ENCODE measurements at regions not wholly inside any gene's neighbourhood (a gene's known extent, or its start where the extent isn't known, plus 50 kb on each side); places are given as distances from the start of the nearest gene placed in this dataset.

GRCh38 chr2:166607880-166608279 is 113.8 kb upstream of the SCN7A start:
- no peak for TF ChIP-seq TAF1 (IDR thresholded peaks at IDR 0.05; ENCODE audit: low read depth, low read length)
- TF ChIP-seq POLR2AphosphoS5 (IDR thresholded peaks at IDR 0.05; ENCODE audit: low read depth, low read length) = no peak
- no peak for DNase-seq (ENCODE audit: insufficient read length, low spot score)
- FAIRE-seq = no peak

DNA sequence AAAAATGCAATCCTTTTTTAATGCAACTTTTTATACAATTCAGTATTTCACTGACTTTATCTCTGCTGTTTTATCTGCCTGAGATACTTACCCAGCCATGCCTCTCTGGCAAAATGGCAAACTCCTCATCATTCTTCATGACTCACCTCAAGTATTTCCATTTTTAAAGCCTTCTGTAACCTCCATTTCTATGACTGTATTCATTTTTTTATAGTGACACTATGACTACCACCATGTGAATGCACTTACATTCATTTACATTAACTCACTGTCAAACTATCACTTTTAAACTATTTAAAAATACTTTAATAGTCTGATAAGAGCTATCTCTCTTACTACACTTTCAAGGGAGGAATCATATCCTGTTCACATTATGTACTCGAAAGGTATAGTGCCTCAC is 99.4 kb upstream of the SCN7A start:
- TF ChIP-seq POU2F2 (IDR thresholded peaks at IDR 0.05; ENCODE audit: low read depth, low read length) (no peak), POLR2A (IDR thresholded peaks at IDR 0.05; ENCODE audit: low read depth, low read length) (no peak)
- DNase-seq (ENCODE audit: insufficient read length, low spot score) = no peak
- FAIRE-seq = no peak

DNA sequence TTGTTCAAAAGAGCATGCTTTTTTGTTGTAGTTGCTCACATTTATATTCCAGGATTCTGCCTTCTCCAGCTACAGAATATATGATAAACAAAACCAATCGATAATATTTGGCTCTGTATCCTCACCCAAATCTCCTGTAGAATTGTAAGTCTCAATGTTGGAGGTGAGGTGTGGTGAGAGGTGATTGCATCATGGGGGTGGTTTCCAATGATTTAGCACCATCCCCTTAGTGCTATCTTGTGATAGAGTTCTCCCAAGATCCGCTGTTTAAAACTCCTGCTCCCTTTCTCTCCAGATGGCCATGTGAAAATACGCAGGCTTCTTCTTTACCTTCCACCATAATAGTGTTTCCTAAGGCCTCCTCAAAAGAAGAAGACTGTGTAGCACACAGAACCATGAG is 98.7 kb upstream of the SCN7A start:
- TF ChIP-seq PAX5 (IDR thresholded peaks at IDR 0.05; ENCODE audit: insufficient read depth, low read length, severe bottlenecking) = no peak
- no peak for TF ChIP-seq TAF1 (IDR thresholded peaks at IDR 0.05; ENCODE audit: low read depth, low read length)
- no peak for TF ChIP-seq POLR2AphosphoS5 (IDR thresholded peaks at IDR 0.05; ENCODE audit: low read depth, low read length)
- no peak for TF ChIP-seq SPI1 (IDR thresholded peaks at IDR 0.05; ENCODE audit: low read depth, low read length)
- TF ChIP-seq POLR2A (IDR thresholded peaks at IDR 0.05; ENCODE audit: low read depth, low read length) = no peak
- TF ChIP-seq POU2F2 (IDR thresholded peaks at IDR 0.05; ENCODE audit: low read depth, low read length) = no peak
- no peak for FAIRE-seq
- no peak for DNase-seq (ENCODE audit: insufficient read length, low spot score)

- no peak for FAIRE-seq
Measured at GRCh38 chr2:166591226-166591625, 97.2 kb upstream of the SCN7A start.

GRCh38 chr2:166573391-166573790 is 79.3 kb upstream of the SCN7A start:
- FAIRE-seq (no peak), DNase-seq (ENCODE audit: insufficient read length, low spot score) (no peak)
- TF ChIP-seq TAF1 (IDR thresholded peaks at IDR 0.05; ENCODE audit: low read depth, low read length) = no peak
- TF ChIP-seq PAX5 (IDR thresholded peaks at IDR 0.05; ENCODE audit: insufficient read depth, low read length, severe bottlenecking) = no peak
- TF ChIP-seq POLR2AphosphoS5 (IDR thresholded peaks at IDR 0.05; ENCODE audit: low read depth, low read length) = no peak
- no peak for TF ChIP-seq POU2F2 (IDR thresholded peaks at IDR 0.05; ENCODE audit: low read depth, low read length)
- TF ChIP-seq SPI1 (IDR thresholded peaks at IDR 0.05; ENCODE audit: low read depth, low read length) = no peak
- no peak for TF ChIP-seq POLR2A (IDR thresholded peaks at IDR 0.05; ENCODE audit: low read depth, low read length)

More at GRCh38 chr2:166591226-166591625, 97.2 kb upstream of the SCN7A start:
- no peak for DNase-seq (ENCODE audit: insufficient read length, low spot score)
- TF ChIP-seq POU2F2 (IDR thresholded peaks at IDR 0.05; ENCODE audit: low read depth, low read length) = no peak
- TF ChIP-seq PAX5 (IDR thresholded peaks at IDR 0.05; ENCODE audit: insufficient read depth, low read length, severe bottlenecking) = no peak
- TF ChIP-seq SPI1 (IDR thresholded peaks at IDR 0.05; ENCODE audit: low read depth, low read length) = no peak
- no peak for TF ChIP-seq POLR2AphosphoS5 (IDR thresholded peaks at IDR 0.05; ENCODE audit: low read depth, low read length)
- no peak for TF ChIP-seq POLR2A (IDR thresholded peaks at IDR 0.05; ENCODE audit: low read depth, low read length)
- TF ChIP-seq TAF1 (IDR thresholded peaks at IDR 0.05; ENCODE audit: low read depth, low read length) = no peak

- no peak for FAIRE-seq
- no peak for DNase-seq (ENCODE audit: insufficient read length, low spot score)
- TF ChIP-seq POLR2AphosphoS5 (IDR thresholded peaks at IDR 0.05; ENCODE audit: low read depth, low read length) = no peak
- no peak for TF ChIP-seq SPI1 (IDR thresholded peaks at IDR 0.05; ENCODE audit: low read depth, low read length)
- TF ChIP-seq POU2F2 (IDR thresholded peaks at IDR 0.05; ENCODE audit: low read depth, low read length) = no peak
- no peak for TF ChIP-seq TAF1 (IDR thresholded peaks at IDR 0.05; ENCODE audit: low read depth, low read length)
- no peak for TF ChIP-seq POLR2A (IDR thresholded peaks at IDR 0.05; ENCODE audit: low read depth, low read length)
Measured at GRCh38 chr2:166572937-166573336, 78.9 kb upstream of the SCN7A start.

DNA sequence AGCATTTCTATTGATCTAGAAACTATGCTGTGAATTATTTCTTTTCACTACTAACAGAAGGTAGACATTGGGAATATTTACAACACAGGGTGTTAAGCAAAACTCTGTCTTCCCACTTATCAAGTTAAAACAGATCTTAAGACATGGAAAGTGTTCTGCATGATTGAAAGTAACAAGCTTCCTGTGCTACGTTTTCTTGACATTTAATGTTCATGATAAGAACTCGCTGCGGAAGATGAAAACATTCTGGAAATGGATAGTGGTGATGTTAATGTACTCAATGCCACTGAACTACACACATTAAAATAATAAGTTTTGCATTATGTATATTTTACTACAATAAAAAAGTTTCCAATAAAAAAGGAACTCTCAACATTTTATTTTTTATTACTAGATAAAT is 74.4 kb upstream of the SCN7A start:
- TF ChIP-seq POU2F2 (IDR thresholded peaks at IDR 0.05; ENCODE audit: low read depth, low read length) = no peak
- TF ChIP-seq SPI1 (IDR thresholded peaks at IDR 0.05; ENCODE audit: low read depth, low read length) = no peak
- no peak for TF ChIP-seq TAF1 (IDR thresholded peaks at IDR 0.05; ENCODE audit: low read depth, low read length)
- no peak for TF ChIP-seq PAX5 (IDR thresholded peaks at IDR 0.05; ENCODE audit: insufficient read depth, low read length, severe bottlenecking)
- no peak for TF ChIP-seq POLR2A (IDR thresholded peaks at IDR 0.05; ENCODE audit: low read depth, low read length)
- TF ChIP-seq POLR2AphosphoS5 (IDR thresholded peaks at IDR 0.05; ENCODE audit: low read depth, low read length) = no peak
- DNase-seq (ENCODE audit: insufficient read length, low spot score) (no peak), FAIRE-seq (no peak)

DNA sequence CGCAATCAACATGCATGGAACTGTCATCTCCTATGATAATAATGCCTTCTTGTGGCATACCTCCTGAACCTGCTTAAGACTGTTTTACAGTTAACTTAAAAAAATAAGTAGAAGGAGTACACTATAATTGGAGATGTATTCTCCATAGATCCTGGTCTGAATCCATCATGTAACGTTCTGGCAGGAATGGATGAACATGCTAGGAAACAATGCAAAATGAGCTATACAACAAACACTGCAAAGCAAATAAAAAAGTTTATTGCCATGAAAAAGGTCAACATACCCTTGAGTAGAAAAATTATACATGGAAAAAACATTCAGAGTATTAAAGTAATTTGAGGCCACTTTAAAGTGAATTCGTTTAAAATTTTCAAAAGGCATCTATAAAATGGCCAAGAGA is 71.5 kb upstream of the SCN7A start:
- FAIRE-seq = no peak
- DNase-seq (ENCODE audit: insufficient read length, low spot score) = no peak
- no peak for TF ChIP-seq PAX5 (IDR thresholded peaks at IDR 0.05; ENCODE audit: insufficient read depth, low read length, severe bottlenecking)
- TF ChIP-seq POU2F2 (IDR thresholded peaks at IDR 0.05; ENCODE audit: low read depth, low read length) = no peak
- no peak for TF ChIP-seq POLR2AphosphoS5 (IDR thresholded peaks at IDR 0.05; ENCODE audit: low read depth, low read length)
- TF ChIP-seq TAF1 (IDR thresholded peaks at IDR 0.05; ENCODE audit: low read depth, low read length) = no peak
- no peak for TF ChIP-seq POLR2A (IDR thresholded peaks at IDR 0.05; ENCODE audit: low read depth, low read length)

GRCh38 chr2:166563894-166564293 is 69.8 kb upstream of the SCN7A start:
- TF ChIP-seq POLR2AphosphoS5 (IDR thresholded peaks at IDR 0.05; ENCODE audit: low read depth, low read length) (no peak), PAX5 (IDR thresholded peaks at IDR 0.05; ENCODE audit: insufficient read depth, low read length, severe bottlenecking) (no peak), TAF1 (IDR thresholded peaks at IDR 0.05; ENCODE audit: low read depth, low read length) (no peak), POU2F2 (IDR thresholded peaks at IDR 0.05; ENCODE audit: low read depth, low read length) (no peak), SPI1 (IDR thresholded peaks at IDR 0.05; ENCODE audit: low read depth, low read length) (no peak), POLR2A (IDR thresholded peaks at IDR 0.05; ENCODE audit: low read depth, low read length) (no peak)
- FAIRE-seq (no peak), DNase-seq (ENCODE audit: insufficient read length, low spot score) (no peak)

DNA sequence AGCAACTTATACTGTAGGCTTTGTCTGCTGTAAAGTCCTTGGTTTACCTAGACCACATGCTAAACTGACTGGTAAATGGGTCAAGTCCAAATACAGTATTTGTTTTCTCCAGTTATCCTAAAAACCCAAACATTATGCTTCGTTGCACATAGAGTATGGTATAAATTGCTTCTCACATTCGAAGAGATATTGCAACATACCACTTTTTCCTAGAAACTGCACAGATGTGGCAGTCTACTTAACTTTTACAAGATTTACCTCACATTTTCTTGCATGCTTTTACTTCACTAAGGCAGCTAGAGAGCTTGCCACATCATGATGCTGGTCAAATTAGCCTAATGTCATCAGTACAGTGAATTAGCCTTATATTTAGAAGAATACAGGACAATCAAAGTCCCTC is 66.0 kb upstream of the SCN7A start:
- no peak for FAIRE-seq
- no peak for TF ChIP-seq SPI1 (IDR thresholded peaks at IDR 0.05; ENCODE audit: low read depth, low read length)
- no peak for TF ChIP-seq PAX5 (IDR thresholded peaks at IDR 0.05; ENCODE audit: insufficient read depth, low read length, severe bottlenecking)
- no peak for TF ChIP-seq POU2F2 (IDR thresholded peaks at IDR 0.05; ENCODE audit: low read depth, low read length)
- no peak for TF ChIP-seq POLR2A (IDR thresholded peaks at IDR 0.05; ENCODE audit: low read depth, low read length)
- no peak for TF ChIP-seq TAF1 (IDR thresholded peaks at IDR 0.05; ENCODE audit: low read depth, low read length)

DNA sequence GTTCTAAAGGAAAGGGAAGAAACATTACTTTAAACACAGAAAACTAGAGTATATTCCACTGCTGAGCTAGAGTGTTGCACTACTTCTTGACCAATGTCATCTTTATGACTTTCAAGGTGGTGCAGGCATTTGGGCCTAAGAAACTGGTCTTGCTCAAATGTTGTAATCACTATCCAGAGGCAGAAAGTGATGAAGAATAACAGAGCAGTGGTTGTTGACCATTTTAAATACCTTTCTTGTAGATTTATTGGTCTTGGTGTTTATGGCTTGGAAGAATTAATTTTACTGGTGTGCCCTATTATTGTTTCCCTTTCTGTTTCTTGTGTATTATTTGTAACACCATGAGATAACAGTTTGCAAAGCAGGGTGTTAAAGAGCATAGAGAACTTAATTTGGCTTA is 56.9 kb upstream of the SCN7A start:
- TF ChIP-seq POU2F2 (IDR thresholded peaks at IDR 0.05; ENCODE audit: low read depth, low read length) (no peak), SPI1 (IDR thresholded peaks at IDR 0.05; ENCODE audit: low read depth, low read length) (no peak), POLR2A (IDR thresholded peaks at IDR 0.05; ENCODE audit: low read depth, low read length) (no peak), PAX5 (IDR thresholded peaks at IDR 0.05; ENCODE audit: insufficient read depth, low read length, severe bottlenecking) (no peak), POLR2AphosphoS5 (IDR thresholded peaks at IDR 0.05; ENCODE audit: low read depth, low read length) (no peak), TAF1 (IDR thresholded peaks at IDR 0.05; ENCODE audit: low read depth, low read length) (no peak)
- no peak for DNase-seq (ENCODE audit: insufficient read length, low spot score)
- FAIRE-seq = no peak

More for the DNA sequence above, 66.0 kb upstream of the SCN7A start:
- DNase-seq (ENCODE audit: insufficient read length, low spot score) = no peak

Measured in GM12891 (cell line).